Large intestine (tissue), 3 donors: ENCODE measurements at regions not wholly inside any gene's neighbourhood (a gene's known extent, or its start where the extent isn't known, plus 50 kb on each side); places are given as distances from the start of the nearest gene placed in this dataset.

Source experiments
- DNase-seq, 2 donors: peaks; one replicate each; pipeline versions ENCODE4 v3.0.0 to v3.0.0-alpha.2; 2013
- H3K27ac ChIP-seq: one replicate; pipeline ENCODE4 v1.5.1; 2013; ENCODE audit warnings: low read length
- H3K27me3 ChIP-seq: 2 replicates; pipeline ENCODE4 v1.6.1; 2013; ENCODE audit warnings: low read length; ENCODE audit not compliant: control insufficient read depth, insufficient read depth
- H3K36me3 ChIP-seq: 2 replicates; pipeline ENCODE4 v1.6.1; 2013; ENCODE audit warnings: low read length; ENCODE audit not compliant: control insufficient read depth, insufficient read depth
- H3K4me1 ChIP-seq: one replicate; pipeline ENCODE4 v1.6.1; 2013; ENCODE audit warnings: low read length; ENCODE audit not compliant: control insufficient read depth, insufficient read depth
- H3K4me3 ChIP-seq: one replicate; pipeline ENCODE4 v1.5.1; 2013; ENCODE audit warnings: low read length
- H3K9me3 ChIP-seq: one replicate; pipeline ENCODE4 v1.6.1; 2013; ENCODE audit warnings: mild to moderate bottlenecking, low read depth, low read length, moderate library complexity; ENCODE audit not compliant: control insufficient read depth
- WGBS: methylation state at CpG from one replicate; pipeline ENCODE4 v1.1.5; 2013; ENCODE audit warnings: low lambda C conversion rate; ENCODE audit not compliant: insufficient coverage; 5-methylcytosine and 5-hydroxymethylcytosine counted together

- WGBS: 60% methylated on average over 1 of the region's 4 CpGs
- peak; percentile 47 to 87 for DNase-seq
- no peaks in the 10 kb centered on the region for H3K27me3 ChIP-seq
- peak overlapping the region; percentile 43 for H3K27ac ChIP-seq
- H3K36me3 ChIP-seq: no peaks in the 10 kb centered on the region
- H3K9me3 ChIP-seq: no peaks in the 10 kb centered on the region
- H3K4me1 ChIP-seq: peaks cover 20% of the 10 kb centered on the region
- H3K4me3 ChIP-seq: no peak overlapping the region
Measured at GRCh38 chr14:65349100-65349499, 63.4 kb upstream of the FUT8 start.

GRCh38 chr14:65351493-65352194 lies 60.9 kb upstream of the FUT8 start:
- Histone ChIP-seq H3K9me3 (no peaks in the 10 kb centered on the region), H3K4me1 (peaks cover 30% of the 10 kb centered on the region), H3K27ac (no peak overlapping the region), H3K36me3 (no peaks in the 10 kb centered on the region), H3K27me3 (no peaks in the 10 kb centered on the region), H3K4me3 (no peak overlapping the region)
- WGBS: 80% methylated on average over 1 of the region's 6 CpGs
- no peak for DNase-seq

DNA sequence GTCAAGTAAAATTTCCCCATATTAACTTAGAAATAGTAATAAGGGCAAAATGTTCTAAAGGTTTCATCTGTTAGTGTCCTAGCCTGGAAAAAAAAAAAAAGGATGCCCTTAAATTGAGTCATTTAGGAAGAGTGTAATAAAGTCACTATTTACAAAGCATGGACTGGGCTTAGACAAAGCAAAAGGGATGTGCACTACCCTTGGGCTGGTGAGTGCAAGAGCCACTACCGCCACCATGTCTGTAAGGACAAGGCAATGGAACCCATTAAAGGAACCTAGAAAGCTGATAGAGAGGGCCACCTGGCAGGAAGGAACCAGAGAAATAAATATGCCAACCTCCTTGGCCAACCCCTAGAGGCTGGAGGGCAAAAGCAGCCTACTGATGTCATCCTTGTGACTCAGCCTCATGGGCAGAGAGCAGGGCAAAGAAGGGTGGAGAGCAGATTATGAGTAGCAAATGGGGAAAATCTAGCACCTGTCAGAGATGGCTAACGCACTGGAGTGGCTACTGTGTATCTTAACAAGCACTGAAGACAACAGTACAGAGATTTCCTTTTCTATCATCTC lies 59.5 kb upstream of the FUT8 start:
- H3K36me3 ChIP-seq: no peaks in the 10 kb centered on the region
- no peak overlapping the region for H3K4me3 ChIP-seq
- H3K27me3 ChIP-seq: no peaks in the 10 kb centered on the region
- peaks cover 20% of the 10 kb centered on the region for H3K4me1 ChIP-seq
- WGBS: no CpG with 5 or more reads among the region's 2 CpGs
- no peak overlapping the region for H3K27ac ChIP-seq
- no peaks in the 10 kb centered on the region for H3K9me3 ChIP-seq
- no peak for DNase-seq

DNA sequence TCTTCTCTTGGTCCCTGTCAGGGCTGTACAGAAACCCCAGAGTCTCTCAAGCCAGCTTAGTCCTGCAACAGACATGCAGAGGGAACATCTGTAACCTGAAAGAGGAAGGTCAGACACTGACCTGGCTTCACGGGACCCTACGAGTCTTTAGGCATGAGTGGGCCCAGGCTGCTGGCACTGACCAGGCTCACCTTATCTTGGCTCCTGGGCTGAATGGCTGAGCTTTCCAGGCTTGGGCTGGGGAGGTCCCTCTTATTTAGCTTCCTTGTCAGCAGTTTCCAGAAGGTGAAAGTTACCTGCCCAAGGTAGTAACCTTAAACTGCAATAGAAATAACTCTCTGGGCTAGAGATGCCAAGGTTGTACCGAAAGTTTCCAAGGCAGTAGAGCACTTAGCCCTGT lies 58.4 kb upstream of the FUT8 start:
- Histone ChIP-seq H3K27ac (peak overlapping the region; percentile 67), H3K4me1 (peaks cover 20% of the 10 kb centered on the region), H3K36me3 (no peaks in the 10 kb centered on the region), H3K27me3 (no peaks in the 10 kb centered on the region), H3K9me3 (no peaks in the 10 kb centered on the region), H3K4me3 (no peak overlapping the region)
- no CpG with 5 or more reads among the region's 3 CpGs for WGBS
- no peak for DNase-seq

DNA sequence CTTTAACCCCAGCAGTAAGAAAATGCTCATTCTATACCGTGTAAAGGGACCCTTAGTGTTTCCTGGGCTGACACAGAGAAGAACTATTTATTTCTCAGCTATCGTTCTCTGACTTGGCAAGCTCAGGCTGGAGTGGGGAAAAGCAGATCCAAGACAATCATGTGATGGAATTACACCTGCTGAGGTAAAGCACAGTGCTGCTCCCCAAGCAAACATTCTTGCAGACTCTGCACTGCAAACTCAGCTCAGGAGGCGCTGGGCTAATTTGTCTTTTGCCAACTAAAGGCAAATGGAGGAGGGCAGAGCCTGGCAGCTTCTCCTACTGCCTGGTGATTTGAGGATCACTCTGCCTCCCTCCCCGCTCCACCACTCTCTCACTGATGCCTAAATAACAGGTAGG lies 57.8 kb upstream of the FUT8 start:
- no peaks in the 10 kb centered on the region for H3K27me3 ChIP-seq
- H3K9me3 ChIP-seq: no peaks in the 10 kb centered on the region
- peak; percentile 61 to 80 for DNase-seq
- peaks cover 20% of the 10 kb centered on the region for H3K4me1 ChIP-seq
- H3K4me3 ChIP-seq: no peak overlapping the region
- H3K36me3 ChIP-seq: no peaks in the 10 kb centered on the region
- no CpG with 5 or more reads among the region's 4 CpGs for WGBS
- H3K27ac ChIP-seq: peak overlapping the region; percentile 67

DNA sequence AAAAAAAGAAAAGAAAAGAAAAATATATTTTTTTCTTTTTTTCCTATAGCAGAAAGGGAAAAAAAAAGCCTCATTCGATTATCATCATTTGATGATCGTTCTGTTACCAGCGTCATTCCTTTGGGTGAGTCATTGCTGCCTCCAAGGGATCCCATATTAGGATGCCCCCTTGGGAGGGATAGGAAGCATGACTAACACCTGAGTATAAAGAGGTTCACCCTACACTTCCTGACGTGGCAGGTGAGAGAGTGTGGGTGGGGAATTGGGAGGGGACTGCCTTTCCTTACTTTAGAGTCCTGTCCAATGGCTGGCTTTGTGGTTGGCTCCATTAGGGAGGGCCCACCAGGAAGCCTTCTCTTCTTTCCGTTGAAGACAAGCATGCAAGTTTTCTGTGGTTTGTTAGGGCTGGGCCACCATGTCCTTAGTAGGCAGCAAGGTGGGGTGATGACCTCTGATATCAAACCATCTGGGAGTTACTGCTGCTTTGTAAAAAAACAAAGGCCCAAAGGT lies 56.1 kb upstream of the FUT8 start:
- Histone ChIP-seq H3K27ac (no peak overlapping the region), H3K36me3 (no peaks in the 10 kb centered on the region), H3K9me3 (no peaks in the 10 kb centered on the region), H3K4me1 (peaks cover 20% of the 10 kb centered on the region), H3K27me3 (no peaks in the 10 kb centered on the region), H3K4me3 (no peak overlapping the region)
- WGBS: no CpG with 5 or more reads among the region's 5 CpGs
- no peak for DNase-seq

GRCh38 chr14:65357113-65357512 lies 55.4 kb upstream of the FUT8 start:
- Histone ChIP-seq H3K36me3 (no peaks in the 10 kb centered on the region), H3K27me3 (no peaks in the 10 kb centered on the region), H3K9me3 (no peaks in the 10 kb centered on the region), H3K4me3 (no peak overlapping the region), H3K4me1 (peaks cover 20% of the 10 kb centered on the region), H3K27ac (no peak overlapping the region)
- WGBS: no CpG with 5 or more reads among the region's 2 CpGs
- DNase-seq: no peak

DNA sequence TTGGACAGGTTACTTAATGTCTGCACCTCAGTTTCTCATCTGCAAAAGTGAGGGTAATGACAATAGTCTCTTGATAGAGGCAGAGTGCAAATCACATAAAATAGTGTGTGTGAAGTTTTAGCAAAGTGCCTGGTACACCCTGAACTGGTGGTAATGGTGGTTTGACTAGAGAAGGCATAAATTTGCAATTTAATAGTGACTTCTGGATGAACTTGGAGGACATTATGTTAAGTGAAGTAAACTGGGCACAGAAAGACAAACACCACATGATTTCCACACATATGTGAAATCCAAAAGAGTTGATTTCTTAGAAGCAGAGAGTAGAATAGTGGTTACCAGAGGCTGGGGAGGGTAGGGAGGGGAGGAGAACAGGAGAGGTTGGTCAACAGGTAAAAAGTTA lies 54.8 kb upstream of the FUT8 start:
- H3K4me3 ChIP-seq: no peak overlapping the region
- H3K4me1 ChIP-seq: peaks cover 20% of the 10 kb centered on the region
- no peak overlapping the region for H3K27ac ChIP-seq
- H3K36me3 ChIP-seq: no peaks in the 10 kb centered on the region
- no peak for DNase-seq
- no peaks in the 10 kb centered on the region for H3K27me3 ChIP-seq
- H3K9me3 ChIP-seq: no peaks in the 10 kb centered on the region

GRCh38 chr14:65359503-65359902 lies 53.0 kb upstream of the FUT8 start:
- Histone ChIP-seq H3K9me3 (no peaks in the 10 kb centered on the region), H3K27ac (no peak overlapping the region), H3K27me3 (no peaks in the 10 kb centered on the region), H3K36me3 (no peaks in the 10 kb centered on the region), H3K4me3 (no peak overlapping the region), H3K4me1 (peaks cover 12% of the 10 kb centered on the region)
- WGBS: 88% methylated on average over 1 of the region's 3 CpGs
- no peak for DNase-seq

GRCh38 chr14:65360144-65360784 lies 52.3 kb upstream of the FUT8 start:
- Histone ChIP-seq H3K9me3 (no peaks in the 10 kb centered on the region), H3K27me3 (no peaks in the 10 kb centered on the region), H3K36me3 (no peaks in the 10 kb centered on the region), H3K27ac (no peak overlapping the region), H3K4me1 (peaks cover 6% of the 10 kb centered on the region), H3K4me3 (no peak overlapping the region)
- WGBS: no CpG with 5 or more reads among the region's 2 CpGs
- no peak for DNase-seq
